SH-SY5Y (cell line): ENCODE measurements at regions not wholly inside any gene's neighbourhood (a gene's known extent, or its start where the extent isn't known, plus 50 kb on each side); places are given as distances from the start of the nearest gene placed in this dataset.

Experiments used
- GATA2 ChIP-seq: IDR thresholded peaks from 2 replicates; pipeline ENCODE4 v1.6.1; 2011; ENCODE audit warnings: mild to moderate bottlenecking, low read depth, low read length
- GATA3 ChIP-seq: IDR thresholded peaks from 2 replicates; pipeline ENCODE4 v1.6.1; 2011; ENCODE audit warnings: low read depth, mild to moderate bottlenecking, low read length, moderate library complexity

GRCh38 chr17:71434716-71435115 is 686.1 kb upstream of the SOX9 start:
- TF ChIP-seq GATA2 (no peak), GATA3 (no peak)
